Epithelial cell of esophagus (primary cell): ENCODE measurements at regions not wholly inside any gene's neighbourhood (a gene's known extent, or its start where the extent isn't known, plus 50 kb on each side); places are given as distances from the start of the nearest gene placed in this dataset.

Source experiments
- DNase-seq: peaks from one replicate; pipeline ENCODE4 v3.0.0; 2010; ENCODE audit warnings: low read depth
- H3K4me3 ChIP-seq: 2 replicates; pipeline ENCODE4 v1.5.1; 2011; ENCODE audit warnings: mild to moderate bottlenecking, low read length, control low read depth
- CTCF ChIP-seq: IDR thresholded peaks from 2 replicates; pipeline ENCODE4 v1.5.1; 2011; ENCODE audit warnings: low read depth, mild to moderate bottlenecking, low read length, control low read depth, inconsistent platforms; ENCODE audit not compliant: insufficient read depth; ENCODE audit errors: missing control alignments

- TF ChIP-seq CTCF, result no peak
- H3K4me3 ChIP-seq, result no peak overlapping the region
- no peak for DNase-seq
Measured at GRCh38 chr12:97386133-97386581, 76.4 kb upstream of the RMST start.

DNA sequence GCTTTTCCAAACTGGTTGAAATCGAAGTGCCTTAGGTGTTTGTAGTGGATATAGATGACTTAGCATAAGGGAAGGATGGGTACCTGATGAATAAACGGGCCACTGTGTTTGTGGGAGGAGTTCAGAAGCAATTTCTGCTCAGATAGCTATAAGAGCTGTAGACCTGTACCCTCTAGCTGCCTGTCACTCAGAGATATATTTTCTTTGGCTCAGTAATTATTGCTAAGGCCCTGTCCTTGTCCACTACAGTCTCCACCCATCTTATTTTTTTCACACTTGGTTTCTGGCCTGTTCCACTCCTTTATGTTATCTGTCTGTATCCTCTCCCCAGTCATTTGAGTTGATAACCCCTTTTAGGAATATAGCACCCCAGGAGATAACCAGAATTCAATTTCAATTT lies 74.8 kb upstream of the RMST start:
- TF ChIP-seq CTCF, result no peak
- DNase-seq, result no peak
- no peak overlapping the region for H3K4me3 ChIP-seq

- DNase-seq, result no peak
- TF ChIP-seq CTCF, result no peak
Measured at GRCh38 chr12:97394657-97395056, 67.9 kb upstream of the RMST start.

DNA sequence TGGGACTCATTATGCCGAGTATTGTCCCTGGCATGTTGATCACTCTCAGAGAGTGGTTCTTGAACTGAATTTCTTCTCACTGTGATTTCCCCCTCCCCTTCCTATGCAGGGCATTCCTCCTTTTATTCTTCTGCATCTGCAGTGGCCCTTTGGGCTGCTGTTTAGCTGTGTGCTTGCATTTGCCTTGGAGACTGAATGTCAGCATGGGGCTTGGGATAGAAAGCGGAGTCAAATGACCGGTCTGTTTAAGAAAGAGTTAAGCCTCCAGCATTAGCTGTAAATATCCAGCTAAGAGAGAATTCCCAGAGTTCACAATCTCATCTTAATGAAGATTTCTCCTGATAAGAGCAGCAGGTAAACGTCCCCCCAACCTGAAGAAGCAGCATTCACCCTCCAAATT lies 65.6 kb upstream of the RMST start:
- no peak overlapping the region for H3K4me3 ChIP-seq
- DNase-seq, result no peak
- no peak for TF ChIP-seq CTCF

More at GRCh38 chr12:97394657-97395056, 67.9 kb upstream of the RMST start:
- no peak overlapping the region for H3K4me3 ChIP-seq

GRCh38 chr12:97398704-97399103 lies 63.9 kb upstream of the RMST start:
- no peak for TF ChIP-seq CTCF
- no peak overlapping the region for H3K4me3 ChIP-seq
- no peak for DNase-seq

DNA sequence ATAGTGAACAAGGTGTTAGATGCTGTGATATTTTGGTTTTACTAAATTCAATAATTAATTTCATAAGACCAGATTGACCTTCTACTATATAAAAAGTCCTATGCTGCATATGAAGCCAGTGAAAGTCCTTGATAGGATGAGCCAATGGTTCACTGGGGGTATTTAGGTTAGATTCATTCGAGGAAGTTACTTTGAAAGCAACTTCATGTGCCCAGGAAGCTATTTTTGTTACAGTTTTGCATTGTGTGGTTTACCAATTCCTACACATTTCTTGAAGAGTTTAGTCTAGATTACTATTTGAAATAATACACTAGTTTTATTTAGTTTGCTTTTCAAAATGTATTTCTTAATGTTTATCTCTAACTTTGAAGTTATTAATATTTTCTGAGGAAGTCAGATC lies 58.5 kb upstream of the RMST start:
- no peak for TF ChIP-seq CTCF
- no peak for DNase-seq
- no peak overlapping the region for H3K4me3 ChIP-seq

- peak; percentile 56 for DNase-seq
- no peak overlapping the region for H3K4me3 ChIP-seq
- TF ChIP-seq CTCF, result peak; percentile 91
Measured at GRCh38 chr12:97404543-97404942, 58.1 kb upstream of the RMST start.
